ENCODE measurements at regions not wholly inside any gene's neighbourhood (a gene's known extent, or its start where the extent isn't known, plus 50 kb on each side); places are given as distances from the start of the nearest gene placed in this dataset.

DNA sequence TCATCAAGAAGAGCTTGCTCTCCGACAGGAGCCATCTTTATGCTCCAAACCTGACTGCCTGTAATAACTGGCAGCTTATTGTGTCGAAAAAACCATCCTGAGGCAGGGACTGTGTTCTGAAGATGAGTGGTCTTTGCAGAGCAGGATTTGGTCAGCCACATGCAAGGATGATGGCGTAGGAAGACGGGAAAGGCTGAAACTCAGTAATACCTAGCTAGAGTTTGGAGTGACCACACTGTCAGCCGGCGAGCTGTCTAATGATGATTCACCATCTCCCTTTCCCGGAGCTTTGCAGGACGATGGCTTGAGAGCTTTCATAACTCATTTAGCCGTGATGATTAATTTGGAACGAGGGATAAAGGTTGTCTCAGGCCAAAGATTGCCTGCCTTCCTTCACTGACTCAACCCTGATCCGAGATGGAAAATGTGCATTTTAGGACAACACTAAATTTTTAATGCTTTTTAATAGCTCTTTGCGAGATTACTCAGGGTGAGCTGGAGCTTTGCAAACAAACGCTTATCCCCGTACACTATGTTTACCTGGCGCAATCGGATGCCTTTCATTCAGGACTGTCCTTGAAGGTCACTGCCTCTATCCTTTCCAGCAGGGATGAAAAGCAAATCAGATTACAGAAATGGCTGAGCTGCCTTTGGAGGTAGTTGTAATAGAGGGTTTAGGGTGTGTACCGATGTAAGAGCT, 288.5 kb downstream of the ASMT start (continued):
- TF ChIP-seq, protein P1, sequence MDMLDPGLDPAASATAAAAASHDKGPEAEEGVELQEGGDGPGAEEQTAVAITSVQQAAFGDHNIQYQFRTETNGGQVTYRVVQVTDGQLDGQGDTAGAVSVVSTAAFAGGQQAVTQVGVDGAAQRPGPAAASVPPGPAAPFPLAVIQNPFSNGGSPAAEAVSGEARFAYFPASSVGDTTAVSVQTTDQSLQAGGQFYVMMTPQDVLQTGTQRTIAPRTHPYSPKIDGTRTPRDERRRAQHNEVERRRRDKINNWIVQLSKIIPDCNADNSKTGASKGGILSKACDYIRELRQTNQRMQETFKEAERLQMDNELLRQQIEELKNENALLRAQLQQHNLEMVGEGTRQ (IDR thresholded peaks at IDR 0.05; ENCODE audit: low read length): no peak
- TF ChIP-seq BRCA1 (IDR thresholded peaks at IDR 0.05; ENCODE audit: low read depth, low read length) (no peak), MAFK (IDR thresholded peaks at IDR 0.05; ENCODE audit: low read depth, low read length) (no peak), GTF2F1 (IDR thresholded peaks at IDR 0.05; ENCODE audit: borderline replicate concordance, low read depth, low read length) (no peak), TCF12 (IDR thresholded peaks at IDR 0.05; ENCODE audit: low read depth, low read length) (no peak), EGR1 (IDR thresholded peaks at IDR 0.05; ENCODE audit: borderline replicate concordance, low read depth, low read length) (no peak)

Measured in H1 (cell line).